WI38 (cell line): ENCODE measurements at regions not wholly inside any gene's neighbourhood (a gene's known extent, or its start where the extent isn't known, plus 50 kb on each side); places are given as distances from the start of the nearest gene placed in this dataset.

Experiments
- H3K4me3 ChIP-seq: 2 replicates; pipeline ENCODE4 v1.5.1; 2011; ENCODE audit warnings: low read depth, mild to moderate bottlenecking, control low read depth, low read length
- CTCF ChIP-seq: IDR thresholded peaks from 2 replicates; pipeline ENCODE4 v1.5.1; 2012; ENCODE audit warnings: low read depth, mild to moderate bottlenecking, control low read depth, low read length

- H3K4me3 ChIP-seq = no peak overlapping the region
- no peak for TF ChIP-seq CTCF
Measured at GRCh38 chr12:115443351-115443938, 759.5 kb upstream of the TBX3 start.

GRCh38 chr12:115440438-115440837 lies 756.5 kb upstream of the TBX3 start:
- no peak for TF ChIP-seq CTCF
- no peak overlapping the region for H3K4me3 ChIP-seq

DNA sequence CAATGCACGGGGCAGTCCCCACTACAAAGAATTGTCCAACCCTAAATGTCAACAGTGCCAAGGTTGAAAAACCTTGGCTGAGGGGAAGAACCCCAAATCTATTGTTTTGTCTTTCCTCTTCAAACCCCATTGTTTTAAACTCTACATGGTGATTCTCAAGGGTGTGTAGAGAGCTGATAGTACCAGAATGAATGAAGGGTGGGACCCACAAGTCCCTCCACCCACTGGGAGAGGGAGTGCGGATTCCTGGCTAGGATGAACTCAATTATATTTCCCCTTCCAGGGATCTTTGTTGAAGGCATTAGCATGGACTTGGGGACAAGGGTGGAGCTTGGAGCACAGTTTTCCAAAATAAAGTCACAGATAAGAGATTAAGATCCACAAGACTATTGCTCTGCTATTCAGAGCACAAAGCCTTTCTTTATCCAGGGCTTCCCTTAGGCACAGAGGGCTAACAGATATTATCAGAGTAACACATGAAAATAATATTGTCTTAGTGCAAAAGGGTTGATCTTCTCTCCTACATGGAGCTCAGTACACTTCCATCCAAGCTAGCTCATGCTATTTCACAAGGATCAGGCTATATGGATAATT lies 755.1 kb upstream of the TBX3 start:
- TF ChIP-seq CTCF = no peak
- no peak overlapping the region for H3K4me3 ChIP-seq

GRCh38 chr12:115438314-115438713 lies 754.3 kb upstream of the TBX3 start:
- TF ChIP-seq CTCF = no peak
- H3K4me3 ChIP-seq = no peak overlapping the region

DNA sequence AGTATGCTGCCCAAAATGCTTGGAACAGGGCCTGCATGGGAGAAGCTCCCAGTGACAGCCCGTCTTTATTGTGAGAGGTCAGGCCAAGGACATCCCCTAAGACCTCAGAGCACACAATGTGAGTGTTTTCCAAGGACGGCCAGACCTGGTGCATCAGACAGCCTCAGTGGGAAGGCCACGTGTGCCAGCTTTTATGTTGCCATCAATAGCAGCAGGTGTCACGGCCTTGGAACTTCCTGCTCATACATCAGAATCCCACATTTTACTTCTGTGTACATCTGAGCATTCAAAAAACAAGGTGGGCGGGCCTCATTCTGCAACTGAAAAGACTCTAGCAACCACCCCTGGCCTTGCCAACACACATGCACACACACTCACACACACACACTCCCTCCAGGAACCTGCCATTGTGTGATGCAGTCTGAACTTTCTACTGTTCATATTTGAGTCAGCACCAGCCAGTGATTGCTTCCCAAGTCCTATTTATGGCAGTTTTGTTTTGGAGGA lies 753.1 kb upstream of the TBX3 start:
- TF ChIP-seq CTCF = no peak
- H3K4me3 ChIP-seq = no peak overlapping the region

DNA sequence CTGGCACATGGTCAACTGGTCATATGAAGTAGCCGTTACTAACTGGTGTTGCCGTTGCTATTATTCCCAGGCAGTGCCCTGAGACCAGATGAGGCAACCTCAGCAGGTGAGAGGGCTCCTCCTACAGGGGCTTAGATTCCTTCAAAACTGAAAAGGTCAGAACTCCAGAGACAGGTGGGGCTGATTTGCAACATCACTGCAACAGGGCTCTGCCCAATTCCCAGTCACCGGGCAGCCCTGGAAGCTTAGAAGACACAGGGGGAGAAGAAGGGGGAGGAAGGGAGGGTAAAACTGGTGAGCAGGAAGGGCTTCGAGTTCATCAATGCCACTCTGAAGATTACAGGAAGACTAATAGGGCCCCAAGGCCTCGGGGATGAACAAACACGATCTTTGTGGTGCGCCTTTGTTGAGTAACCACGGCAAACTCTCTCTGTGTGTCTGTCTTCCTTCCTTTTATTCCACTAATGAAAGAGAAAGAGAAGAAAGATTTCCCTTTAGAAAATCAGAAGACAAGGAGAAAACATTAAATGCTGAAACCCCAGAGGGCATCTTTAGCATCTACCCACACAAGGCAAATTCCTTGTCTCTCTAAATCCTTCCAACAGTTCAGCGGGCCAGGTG lies 749.1 kb upstream of the TBX3 start:
- no peak overlapping the region for H3K4me3 ChIP-seq
- no peak for TF ChIP-seq CTCF

DNA sequence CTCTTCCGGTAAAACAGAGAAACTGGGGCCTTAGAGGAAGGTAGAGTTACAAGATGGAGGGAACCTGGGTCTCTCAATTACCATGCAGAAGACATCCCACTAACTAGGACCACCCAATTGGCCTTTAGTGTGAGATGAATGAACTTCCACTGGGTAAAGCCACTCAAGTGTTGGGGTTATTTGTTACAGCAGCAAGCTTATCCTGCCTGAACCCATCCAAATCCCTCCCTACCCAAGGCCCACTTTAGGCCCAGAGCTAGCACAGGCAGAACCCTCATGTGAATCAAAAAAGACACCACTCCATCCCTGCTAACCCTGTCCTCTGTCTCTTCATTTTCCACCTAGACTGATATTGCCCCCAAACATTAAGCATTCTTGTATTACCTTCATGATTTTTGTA lies 746.7 kb upstream of the TBX3 start:
- no peak overlapping the region for H3K4me3 ChIP-seq
- no peak for TF ChIP-seq CTCF
